PC-9 (cell line): ENCODE measurements at regions not wholly inside any gene's neighbourhood (a gene's known extent, or its start where the extent isn't known, plus 50 kb on each side); places are given as distances from the start of the nearest gene placed in this dataset.

Experiments used
- BruUV-seq: library from RNA; stranded (reverse); fragments of 400-500 nt; replicated peaks from 2 replicates; lab custom pipeline; 2021; lab: Mats Ljungman, UMichigan
- CTCF ChIA-PET: fragments of 300-600 bp; sonication (Branson Sonifier 250); formaldehyde crosslinking; loops from one replicate; lab custom pipeline; 2022; ENCODE audit warnings: antibody characterized with exemption; lab: Charles Lee
- POLR2A ChIA-PET: fragments of 300-600 bp; sonication (Branson Sonifier 250); formaldehyde crosslinking; loops from one replicate; lab custom pipeline; 2022; ENCODE audit warnings: antibody characterized with exemption; ENCODE audit not compliant: unreplicated experiment; lab: Charles Lee
- DNase-seq, 2 experiments: peaks; one replicate each; pipeline versions ENCODE4 v3.0.0 to v3.0.0-alpha.2; 2015 to 2022; ENCODE audit warnings: mixed read lengths in 1 of 2
- H2AFZ ChIP-seq: fragments of 200-600 bp; sonication (generic); 2 replicates; pipeline ENCODE4 v1.8.1; 2017; ENCODE audit warnings: antibody characterized with exemption
- H3F3A ChIP-seq: fragments of 200-600 bp; sonication (generic); 2 replicates; pipeline ENCODE4 v1.8.1; 2017; ENCODE audit warnings: antibody characterized with exemption, mild to moderate bottlenecking, low read depth; ENCODE audit not compliant: insufficient read depth
- H3K27ac ChIP-seq: fragments of 200-600 bp; sonication (generic); 2 replicates; pipeline ENCODE4 v1.6.1; 2016; ENCODE audit warnings: mixed run types
- H3K27me3 ChIP-seq: fragments of 200-600 bp; sonication (generic); 2 replicates; pipeline ENCODE4 v1.6.1; 2016; ENCODE audit warnings: low read depth, mixed run types; ENCODE audit not compliant: insufficient read depth
- H3K36me3 ChIP-seq: fragments of 200-600 bp; sonication (generic); 2 replicates; pipeline ENCODE4 v1.6.1; 2016; ENCODE audit warnings: low read depth, mixed run types
- H3K4me1 ChIP-seq: fragments of 200-600 bp; sonication (generic); replicated peaks from 2 replicates; pipeline ENCODE4 v1.6.1; 2016; ENCODE audit warnings: mixed run types; ENCODE audit not compliant: insufficient read depth
- H3K4me2 ChIP-seq: fragments of 200-600 bp; sonication (generic); 2 replicates; pipeline ENCODE4 v1.6.1; 2017; ENCODE audit warnings: mixed run types
- H3K4me3 ChIP-seq: fragments of 200-600 bp; sonication (generic); 2 replicates; pipeline ENCODE4 v1.6.1; 2016; ENCODE audit warnings: mixed run types
- H3K79me2 ChIP-seq: fragments of 200-600 bp; sonication (generic); 2 replicates; pipeline ENCODE4 v1.6.1; 2017; ENCODE audit warnings: low read depth, mixed run types
- H3K9me2 ChIP-seq: fragments of 200-600 bp; sonication (generic); 2 replicates; pipeline ENCODE4 v1.8.1; 2017; ENCODE audit warnings: mild to moderate bottlenecking; ENCODE audit not compliant: insufficient read depth
- H3K9me3 ChIP-seq: fragments of 200-600 bp; sonication (generic); 2 replicates; pipeline ENCODE4 v1.8.1; 2016; ENCODE audit warnings: low read depth; ENCODE audit not compliant: insufficient read depth
- H4K20me1 ChIP-seq: fragments of 200-600 bp; sonication (generic); 2 replicates; pipeline ENCODE4 v1.8.1; 2017; ENCODE audit not compliant: insufficient read depth
- CTCF ChIP-seq: fragments of 200-600 bp; sonication (generic); conservative IDR thresholded peaks from 2 replicates; pipeline ENCODE4 v1.6.1; 2017; ENCODE audit warnings: mixed run types, antibody characterized with exemption, mild to moderate bottlenecking, moderate library complexity
- EZH2 ChIP-seq: fragments of 200-600 bp; sonication (generic); IDR thresholded peaks from 2 replicates; pipeline ENCODE4 v1.8.0; 2017; ENCODE audit warnings: antibody characterized with exemption, low read depth
- intact Hi-C: fragments of 100-400 bp; cut with micrococcal nuclease; formaldehyde crosslinking; loops from one replicate; pipeline ENCODE4 v1.10.0; 2022; ENCODE audit not compliant: unreplicated experiment

DNA sequence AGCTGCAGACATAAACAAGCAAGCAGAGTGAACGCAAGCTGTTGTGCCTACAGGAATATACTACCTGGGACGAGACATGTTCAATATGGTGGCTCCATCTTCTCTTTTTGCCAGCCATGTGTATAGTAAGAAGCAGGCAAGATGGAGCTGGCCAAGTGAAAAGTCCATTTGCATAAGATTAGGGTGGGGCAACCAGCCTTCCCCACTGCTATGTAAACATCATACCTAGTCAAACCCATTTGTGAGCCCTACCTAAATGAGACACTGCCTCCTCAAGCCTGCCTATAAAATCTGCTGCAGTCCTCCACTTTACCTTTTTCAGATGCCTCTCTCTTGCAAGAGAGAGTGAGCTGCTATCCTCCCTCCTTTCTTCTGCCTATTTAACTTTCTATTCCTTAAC is 370.1 kb upstream of the PMFBP1 start:
- Histone ChIP-seq H4K20me1 (no peaks in the 10 kb centered on the region), H3K9me3 (no peaks in the 10 kb centered on the region), H2AFZ (no peak overlapping the region), H3K9me2 (no peaks in the 10 kb centered on the region), H3K36me3 (no peaks in the 10 kb centered on the region), H3K27ac (no peak overlapping the region), H3K4me2 (no peak overlapping the region), H3F3A (no peaks in the 10 kb centered on the region), H3K4me1 (no peaks in the 10 kb centered on the region), H3K27me3 (no peaks in the 10 kb centered on the region), H3K79me2 (no peaks in the 10 kb centered on the region), H3K4me3 (no peak overlapping the region)
- no peak for TF ChIP-seq CTCF
- no peak for TF ChIP-seq EZH2
- intact Hi-C loops, result no loop called here
- ChIA-PET CTCF (no interaction called here), POLR2A (no interaction called here)
- no TSS peak for BruUV-seq
- DNase-seq, result no peak

- Histone ChIP-seq H3K9me2 (no peaks in the 10 kb centered on the region), H3K9me3 (no peaks in the 10 kb centered on the region), H3F3A (no peaks in the 10 kb centered on the region), H2AFZ (no peak overlapping the region), H3K4me1 (no peaks in the 10 kb centered on the region), H3K27me3 (no peaks in the 10 kb centered on the region), H3K4me2 (no peak overlapping the region), H3K79me2 (no peaks in the 10 kb centered on the region), H4K20me1 (no peaks in the 10 kb centered on the region), H3K4me3 (no peak overlapping the region), H3K36me3 (no peaks in the 10 kb centered on the region), H3K27ac (no peak overlapping the region)
- ChIA-PET POLR2A (no interaction called here), CTCF (no interaction called here)
- intact Hi-C loops, result no loop called here
- no peak for DNase-seq
- TF ChIP-seq CTCF (no peak), EZH2 (no peak)
- BruUV-seq, result no TSS peak
These were observed 365.7 kb upstream of the PMFBP1 start for GRCh38 chr16:72537664-72538063.

GRCh38 chr16:72536723-72537435 is 364.9 kb upstream of the PMFBP1 start:
- no peak for DNase-seq
- no peaks in the 10 kb centered on the region for H3F3A ChIP-seq
- H2AFZ ChIP-seq, result no peak overlapping the region
- no peaks in the 10 kb centered on the region for H3K79me2 ChIP-seq
- H3K4me3 ChIP-seq, result no peak overlapping the region
- no peaks in the 10 kb centered on the region for H3K27me3 ChIP-seq
- CTCF ChIA-PET, result no interaction called here
- no peaks in the 10 kb centered on the region for H4K20me1 ChIP-seq
- no peaks in the 10 kb centered on the region for H3K9me2 ChIP-seq
- H3K27ac ChIP-seq, result no peak overlapping the region
- H3K4me2 ChIP-seq, result no peak overlapping the region
- no peaks in the 10 kb centered on the region for H3K36me3 ChIP-seq
- BruUV-seq, result no TSS peak
- intact Hi-C loops, result no loop called here
- H3K9me3 ChIP-seq, result no peaks in the 10 kb centered on the region
- H3K4me1 ChIP-seq, result no peaks in the 10 kb centered on the region
- POLR2A ChIA-PET, result no interaction called here
- TF ChIP-seq CTCF (no peak), EZH2 (no peak)
